Hepatocyte (in vitro differentiated cells): ENCODE measurements at regions not wholly inside any gene's neighbourhood (a gene's known extent, or its start where the extent isn't known, plus 50 kb on each side); places are given as distances from the start of the nearest gene placed in this dataset.

Experiments used
- CTCF ChIP-seq: fragments of 200-600 bp; sonication (generic); IDR thresholded peaks from 2 replicates; pipeline ENCODE4 v1.5.1; 2016; ENCODE audit warnings: antibody characterized with exemption, mild to moderate bottlenecking; ENCODE audit not compliant: poor library complexity
- EZH2 ChIP-seq: fragments of 200-600 bp; sonication (generic); IDR thresholded peaks from 2 replicates; pipeline ENCODE4 v1.6.1; 2016; ENCODE audit warnings: antibody characterized with exemption, mild to moderate bottlenecking, borderline replicate concordance
- EZH2phosphoT487 ChIP-seq: fragments of 200-600 bp; sonication (generic); IDR thresholded peaks from one replicate; pipeline ENCODE4 v1.6.1; 2018; ENCODE audit warnings: antibody characterized with exemption, mild to moderate bottlenecking, low read depth, moderate library complexity; ENCODE audit not compliant: unreplicated experiment, severe bottlenecking

- TF ChIP-seq EZH2 (no peak), CTCF (no peak), EZH2phosphoT487 (no peak)
These were observed 157.7 kb downstream of the LYPLAL1 start for GRCh38 chr1:219331424-219331823.
